ENCODE measurements at regions not wholly inside any gene's neighbourhood (a gene's known extent, or its start where the extent isn't known, plus 50 kb on each side); places are given as distances from the start of the nearest gene placed in this dataset.

- H3K4me3 ChIP-seq (ENCODE audit: low read depth, low read length) = no peak overlapping the region
- TF ChIP-seq, protein P1, sequence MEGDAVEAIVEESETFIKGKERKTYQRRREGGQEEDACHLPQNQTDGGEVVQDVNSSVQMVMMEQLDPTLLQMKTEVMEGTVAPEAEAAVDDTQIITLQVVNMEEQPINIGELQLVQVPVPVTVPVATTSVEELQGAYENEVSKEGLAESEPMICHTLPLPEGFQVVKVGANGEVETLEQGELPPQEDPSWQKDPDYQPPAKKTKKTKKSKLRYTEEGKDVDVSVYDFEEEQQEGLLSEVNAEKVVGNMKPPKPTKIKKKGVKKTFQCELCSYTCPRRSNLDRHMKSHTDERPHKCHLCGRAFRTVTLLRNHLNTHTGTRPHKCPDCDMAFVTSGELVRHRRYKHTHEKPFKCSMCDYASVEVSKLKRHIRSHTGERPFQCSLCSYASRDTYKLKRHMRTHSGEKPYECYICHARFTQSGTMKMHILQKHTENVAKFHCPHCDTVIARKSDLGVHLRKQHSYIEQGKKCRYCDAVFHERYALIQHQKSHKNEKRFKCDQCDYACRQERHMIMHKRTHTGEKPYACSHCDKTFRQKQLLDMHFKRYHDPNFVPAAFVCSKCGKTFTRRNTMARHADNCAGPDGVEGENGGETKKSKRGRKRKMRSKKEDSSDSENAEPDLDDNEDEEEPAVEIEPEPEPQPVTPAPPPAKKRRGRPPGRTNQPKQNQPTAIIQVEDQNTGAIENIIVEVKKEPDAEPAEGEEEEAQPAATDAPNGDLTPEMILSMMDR (IDR thresholded peaks at IDR 0.05; ENCODE audit: low read depth, low read length) = no peak
- TF ChIP-seq POLR2A (IDR thresholded peaks at IDR 0.05; ENCODE audit: extremely low read depth, insufficient read length) (no peak), MYC (IDR thresholded peaks at IDR 0.05; ENCODE audit: low read depth, low read length) (no peak)
- TF ChIP-seq, protein P2, sequence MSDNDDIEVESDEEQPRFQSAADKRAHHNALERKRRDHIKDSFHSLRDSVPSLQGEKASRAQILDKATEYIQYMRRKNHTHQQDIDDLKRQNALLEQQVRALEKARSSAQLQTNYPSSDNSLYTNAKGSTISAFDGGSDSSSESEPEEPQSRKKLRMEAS (IDR thresholded peaks at IDR 0.05; ENCODE audit: low read depth, low read length) = no peak
- no peak for DNase-seq (ENCODE audit: low read depth)
Observed at GRCh38 chr3:104165866-104166265, 1200.8 kb upstream of the ALCAM start.

DNA sequence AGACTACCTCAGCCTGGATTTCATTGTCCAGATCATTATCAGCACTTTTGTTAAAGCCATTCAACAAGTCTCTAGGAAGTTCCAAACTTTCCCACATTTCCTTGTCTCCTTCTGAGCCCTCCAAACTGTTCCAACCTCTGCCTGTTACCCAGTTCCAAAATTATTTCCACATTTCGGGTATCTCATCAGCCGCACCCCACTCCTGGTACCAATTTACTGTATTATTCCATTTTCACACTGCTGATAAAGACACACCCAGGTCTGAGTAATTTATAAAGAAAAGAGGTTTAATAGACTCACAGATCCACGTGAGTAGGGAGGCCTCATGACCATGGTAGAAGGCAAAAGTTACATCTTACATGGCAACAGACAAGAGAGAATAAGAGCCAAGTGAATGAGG lies 1198.3 kb upstream of the ALCAM start:
- DNase-seq (ENCODE audit: low read depth) = no peak
- TF ChIP-seq, protein P1 (IDR thresholded peaks at IDR 0.05; ENCODE audit: low read depth, low read length) = no peak
- TF ChIP-seq, protein P2 (IDR thresholded peaks at IDR 0.05; ENCODE audit: low read depth, low read length) = no peak
- TF ChIP-seq MYC (IDR thresholded peaks at IDR 0.05; ENCODE audit: low read depth, low read length) (no peak), POLR2A (IDR thresholded peaks at IDR 0.05; ENCODE audit: extremely low read depth, insufficient read length) (no peak)
- no peak overlapping the region for H3K4me3 ChIP-seq (ENCODE audit: low read depth, low read length)

DNA sequence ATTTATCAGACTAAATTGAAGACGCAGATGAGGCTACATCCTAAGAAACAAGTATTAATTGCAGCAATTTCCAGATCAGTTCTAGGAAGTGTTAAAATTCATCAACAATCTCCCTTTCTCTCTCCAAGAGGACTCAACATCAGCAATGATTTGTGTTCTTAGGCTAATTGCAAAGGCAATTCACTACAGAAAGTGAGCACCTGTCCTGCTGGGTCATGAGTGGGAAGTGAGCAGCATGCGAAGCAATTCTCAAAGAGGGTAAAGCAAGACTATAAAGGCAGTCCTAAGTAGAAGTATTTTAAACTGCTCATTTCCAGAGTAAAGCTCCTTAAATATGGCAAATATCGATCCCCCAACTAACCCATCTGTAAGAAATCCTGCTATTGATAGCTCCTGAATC lies 1191.0 kb upstream of the ALCAM start:
- H3K4me3 ChIP-seq (ENCODE audit: low read depth, low read length) = no peak overlapping the region
- TF ChIP-seq, protein P1 (IDR thresholded peaks at IDR 0.05; ENCODE audit: low read depth, low read length) = no peak
- TF ChIP-seq POLR2A (IDR thresholded peaks at IDR 0.05; ENCODE audit: extremely low read depth, insufficient read length) = no peak
- TF ChIP-seq MYC (IDR thresholded peaks at IDR 0.05; ENCODE audit: low read depth, low read length) = no peak
- TF ChIP-seq, protein P2 (IDR thresholded peaks at IDR 0.05; ENCODE audit: low read depth, low read length) = no peak
- no peak for DNase-seq (ENCODE audit: low read depth)

- no peak overlapping the region for H3K4me3 ChIP-seq (ENCODE audit: low read depth, low read length)
- no peak for DNase-seq (ENCODE audit: low read depth)
- TF ChIP-seq, protein P1 (IDR thresholded peaks at IDR 0.05; ENCODE audit: low read depth, low read length) = no peak
- no peak for TF ChIP-seq POLR2A (IDR thresholded peaks at IDR 0.05; ENCODE audit: extremely low read depth, insufficient read length)
- TF ChIP-seq, protein P2 (IDR thresholded peaks at IDR 0.05; ENCODE audit: low read depth, low read length) = no peak
- no peak for TF ChIP-seq MYC (IDR thresholded peaks at IDR 0.05; ENCODE audit: low read depth, low read length)
Observed at GRCh38 chr3:104176706-104177105, 1190.0 kb upstream of the ALCAM start.

- TF ChIP-seq, protein P2 (IDR thresholded peaks at IDR 0.05; ENCODE audit: low read depth, low read length) = no peak
- no peak for TF ChIP-seq POLR2A (IDR thresholded peaks at IDR 0.05; ENCODE audit: extremely low read depth, insufficient read length)
- TF ChIP-seq, protein P1 (IDR thresholded peaks at IDR 0.05; ENCODE audit: low read depth, low read length) = no peak
- no peak for TF ChIP-seq MYC (IDR thresholded peaks at IDR 0.05; ENCODE audit: low read depth, low read length)
- no peak for DNase-seq (ENCODE audit: low read depth)
- H3K4me3 ChIP-seq (ENCODE audit: low read depth, low read length) = no peak overlapping the region
Observed at GRCh38 chr3:104178680-104179079, 1188.0 kb upstream of the ALCAM start.

DNA sequence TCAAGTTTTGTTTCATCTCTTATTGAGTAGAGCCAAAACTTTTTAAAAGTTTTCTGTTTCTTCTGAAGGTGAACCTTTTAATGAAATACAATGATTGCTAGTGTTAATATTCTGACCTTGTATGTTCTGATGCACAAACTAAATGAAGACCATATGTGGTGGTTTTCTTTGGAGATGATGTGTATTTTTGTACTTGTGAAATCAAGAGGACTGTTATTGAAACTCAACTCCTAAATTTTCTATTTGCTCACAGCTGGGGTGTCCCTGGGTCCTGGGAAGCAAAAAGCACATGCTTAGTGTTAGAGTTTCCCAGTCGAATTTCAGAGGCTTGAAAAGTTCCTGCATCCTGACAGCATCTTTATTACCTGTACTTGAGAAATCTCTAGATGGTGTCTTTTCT lies 1185.8 kb upstream of the ALCAM start:
- no peak for DNase-seq (ENCODE audit: low read depth)
- TF ChIP-seq, protein P2 (IDR thresholded peaks at IDR 0.05; ENCODE audit: low read depth, low read length) = no peak
- TF ChIP-seq, protein P1 (IDR thresholded peaks at IDR 0.05; ENCODE audit: low read depth, low read length) = no peak
- TF ChIP-seq POLR2A (IDR thresholded peaks at IDR 0.05; ENCODE audit: extremely low read depth, insufficient read length) = no peak
- TF ChIP-seq MYC (IDR thresholded peaks at IDR 0.05; ENCODE audit: low read depth, low read length) = no peak
- H3K4me3 ChIP-seq (ENCODE audit: low read depth, low read length) = no peak overlapping the region

All from NB4 (cell line).